H1 (cell line): ENCODE measurements at regions not wholly inside any gene's neighbourhood (a gene's known extent, or its start where the extent isn't known, plus 50 kb on each side); places are given as distances from the start of the nearest gene placed in this dataset.

Experiments
- SUZ12 ChIP-seq: fragments of 200-600 bp; sonication (generic); IDR thresholded peaks from 2 replicates; pipeline ENCODE4 v1.6.1; 2012; ENCODE audit warnings: mild to moderate bottlenecking, inconsistent platforms, low read length, moderate library complexity, mixed read lengths
- TEAD4 ChIP-seq: IDR thresholded peaks from 2 replicates; pipeline ENCODE4 v1.6.1; 2012; ENCODE audit warnings: low read depth, low read length, inconsistent platforms, mixed read lengths
- ZNF274 ChIP-seq: IDR thresholded peaks from 2 replicates; pipeline ENCODE4 v1.7.0; 2012; ENCODE audit warnings: low read length, borderline replicate concordance; ENCODE audit errors: extremely low read depth

DNA sequence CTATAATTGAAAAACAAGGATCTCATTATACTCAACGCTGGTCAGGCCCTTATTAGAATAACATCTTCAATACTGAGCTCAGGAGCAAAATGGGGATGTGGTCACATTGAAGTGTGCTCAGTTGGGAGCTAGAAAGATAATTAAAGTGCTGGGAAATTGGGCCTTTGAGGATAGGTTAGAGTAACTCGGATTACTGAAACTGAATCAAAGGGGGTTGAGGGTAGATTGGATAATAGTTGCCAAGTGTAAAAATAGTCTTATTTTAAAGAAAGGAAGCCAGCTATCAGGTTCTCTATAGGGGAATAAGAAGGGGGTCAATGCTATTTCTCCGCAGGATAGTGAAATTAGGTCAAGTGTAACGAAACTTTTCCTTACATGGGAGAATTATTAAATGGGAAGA lies 391.0 kb upstream of the PTPRD start (continued):
- TF ChIP-seq TEAD4 (no peak), SUZ12 (no peak), ZNF274 (no peak)
